ENCODE measurements at regions not wholly inside any gene's neighbourhood (a gene's known extent, or its start where the extent isn't known, plus 50 kb on each side); places are given as distances from the start of the nearest gene placed in this dataset.
"Not testable (repeated sequence)": the region's sequence is repeated elsewhere in the genome, so short reads cannot be mapped to it uniquely, and the experiment has no call there.

GRCh38 chr20:30894707-30895353 lies 362.6 kb upstream of the DEFB115 start:
- H3K27me3 ChIP-seq = peaks cover 70% of the 10 kb centered on the region
- H3K27ac ChIP-seq; H3K9me3 ChIP-seq; H3K4me1 ChIP-seq (ENCODE audit: control insufficient read depth in 1 of 2, insufficient read depth in 1 of 2, low read depth in 1 of 2, low read length in 1 of 2); H3K36me3 ChIP-seq; H3K4me3 ChIP-seq (ENCODE audit: low read depth in 1 of 2, low read length in 1 of 2): not testable (repeated sequence)

GRCh38 chr20:30895354-30895711 lies 362.1 kb upstream of the DEFB115 start:
- not testable (repeated sequence) for H3K4me3 ChIP-seq (ENCODE audit: low read depth in 1 of 2, low read length in 1 of 2); H3K9me3 ChIP-seq; H3K4me1 ChIP-seq (ENCODE audit: control insufficient read depth in 1 of 2, insufficient read depth in 1 of 2, low read depth in 1 of 2, low read length in 1 of 2); H3K36me3 ChIP-seq; H3K27ac ChIP-seq
- peaks cover 75% of the 10 kb centered on the region for H3K27me3 ChIP-seq

GRCh38 chr20:30899370-30900079 lies 357.9 kb upstream of the DEFB115 start:
- H3K27me3 ChIP-seq = peaks cover 44% of the 10 kb centered on the region
- H3K36me3 ChIP-seq; H3K4me3 ChIP-seq (ENCODE audit: low read depth in 1 of 2, low read length in 1 of 2); H3K9me3 ChIP-seq; H3K4me1 ChIP-seq (ENCODE audit: control insufficient read depth in 1 of 2, insufficient read depth in 1 of 2, low read depth in 1 of 2, low read length in 1 of 2); H3K27ac ChIP-seq: not testable (repeated sequence)

GRCh38 chr20:30900080-30900719 lies 357.3 kb upstream of the DEFB115 start:
- not testable (repeated sequence) for H3K27ac ChIP-seq; H3K4me3 ChIP-seq (ENCODE audit: low read depth in 1 of 2, low read length in 1 of 2); H3K9me3 ChIP-seq; H3K4me1 ChIP-seq (ENCODE audit: control insufficient read depth in 1 of 2, insufficient read depth in 1 of 2, low read depth in 1 of 2, low read length in 1 of 2); H3K36me3 ChIP-seq
- H3K27me3 ChIP-seq = peaks cover 37% of the 10 kb centered on the region

- not testable (repeated sequence) for H3K27ac ChIP-seq; H3K36me3 ChIP-seq; H3K4me3 ChIP-seq (ENCODE audit: low read depth in 1 of 2, low read length in 1 of 2); H3K9me3 ChIP-seq; H3K4me1 ChIP-seq (ENCODE audit: control insufficient read depth in 1 of 2, insufficient read depth in 1 of 2, low read depth in 1 of 2, low read length in 1 of 2); H3K27me3 ChIP-seq
Measured at GRCh38 chr20:30905231-30905630, 352.2 kb upstream of the DEFB115 start.

- no peak for TF ChIP-seq CTCF (IDR thresholded peaks at IDR 0.05)
- Histone ChIP-seq H3K27ac (no peak overlapping the region), H3K4me3 (ENCODE audit: low read depth in 1 of 2, low read length in 1 of 2) (no peak overlapping the region), H3K36me3 (no peaks in the 10 kb centered on the region), H3K4me1 (ENCODE audit: control insufficient read depth in 1 of 2, insufficient read depth in 1 of 2, low read depth in 1 of 2, low read length in 1 of 2) (no peaks in the 10 kb centered on the region), H3K27me3 (no peaks in the 10 kb centered on the region), H3K9me3 (no peaks in the 10 kb centered on the region)
Measured at GRCh38 chr20:30910937-30911725, 346.3 kb upstream of the DEFB115 start.

- not testable (repeated sequence) for H3K4me1 ChIP-seq (ENCODE audit: control insufficient read depth in 1 of 2, insufficient read depth in 1 of 2, low read depth in 1 of 2, low read length in 1 of 2); H3K36me3 ChIP-seq; H3K27me3 ChIP-seq; H3K9me3 ChIP-seq; H3K4me3 ChIP-seq (ENCODE audit: low read depth in 1 of 2, low read length in 1 of 2); H3K27ac ChIP-seq
Measured at GRCh38 chr20:30911832-30912660, 345.4 kb upstream of the DEFB115 start.

GRCh38 chr20:30912661-30913026 lies 344.8 kb upstream of the DEFB115 start:
- not testable (repeated sequence) for H3K4me3 ChIP-seq (ENCODE audit: low read depth in 1 of 2, low read length in 1 of 2); H3K36me3 ChIP-seq; H3K27ac ChIP-seq; H3K4me1 ChIP-seq (ENCODE audit: control insufficient read depth in 1 of 2, insufficient read depth in 1 of 2, low read depth in 1 of 2, low read length in 1 of 2); H3K27me3 ChIP-seq; H3K9me3 ChIP-seq

GRCh38 chr20:30916404-30916803 lies 341.1 kb upstream of the DEFB115 start:
- not testable (repeated sequence) for H3K4me1 ChIP-seq (ENCODE audit: control insufficient read depth in 1 of 2, insufficient read depth in 1 of 2, low read depth in 1 of 2, low read length in 1 of 2); H3K27ac ChIP-seq; H3K36me3 ChIP-seq; H3K4me3 ChIP-seq (ENCODE audit: low read depth in 1 of 2, low read length in 1 of 2); H3K27me3 ChIP-seq; H3K9me3 ChIP-seq
